Loucy (cell line): ENCODE measurements at regions not wholly inside any gene's neighbourhood (a gene's known extent, or its start where the extent isn't known, plus 50 kb on each side); places are given as distances from the start of the nearest gene placed in this dataset.

Source experiments
- H2AFZ ChIP-seq: fragments of 200-600 bp; sonication (generic); 2 replicates; pipeline ENCODE4 v1.6.0; 2016; ENCODE audit warnings: antibody characterized with exemption, mild to moderate bottlenecking, low read length, moderate library complexity
- H3F3A ChIP-seq: fragments of 200-600 bp; 2 replicates; pipeline ENCODE4 v1.6.0; 2016; ENCODE audit warnings: antibody characterized with exemption, low read depth, mild to moderate bottlenecking
- H3K27me3 ChIP-seq: fragments of 200-600 bp; sonication (generic); 2 replicates; pipeline ENCODE4 v1.6.1; 2014; ENCODE audit warnings: low read length, mild to moderate bottlenecking; ENCODE audit not compliant: insufficient read depth, poor library complexity, severe bottlenecking
- H3K36me3 ChIP-seq: fragments of 200-600 bp; sonication (generic); 2 replicates; pipeline ENCODE4 v1.6.1; 2016; ENCODE audit warnings: low read length; ENCODE audit not compliant: insufficient read depth
- H3K4me1 ChIP-seq: fragments of 200-600 bp; sonication (generic); 2 replicates; pipeline ENCODE4 v1.5.1; 2014; ENCODE audit warnings: low read length, mild to moderate bottlenecking; ENCODE audit not compliant: insufficient read depth, poor library complexity, severe bottlenecking
- H3K4me2 ChIP-seq: fragments of 200-600 bp; sonication (generic); 2 replicates; pipeline ENCODE4 v1.6.0; 2014; ENCODE audit warnings: antibody characterized with exemption, low read length, low read depth, mild to moderate bottlenecking; ENCODE audit not compliant: poor library complexity, severe bottlenecking
- H3K4me3 ChIP-seq: fragments of 200-600 bp; sonication (generic); 2 replicates; pipeline ENCODE4 v1.5.1; 2014; ENCODE audit warnings: low read length, mild to moderate bottlenecking, mixed read lengths; ENCODE audit not compliant: poor library complexity, severe bottlenecking
- H3K79me2 ChIP-seq: fragments of 200-600 bp; sonication (generic); 2 replicates; pipeline ENCODE4 v1.6.1; 2014; ENCODE audit warnings: low read length; ENCODE audit not compliant: insufficient read depth
- H3K9ac ChIP-seq: fragments of 200-600 bp; sonication (generic); 2 replicates; pipeline ENCODE4 v1.6.0; 2014; ENCODE audit warnings: mild to moderate bottlenecking, low read depth, low read length, moderate library complexity; ENCODE audit not compliant: poor library complexity, severe bottlenecking
- H3K9me2 ChIP-seq: fragments of 200-600 bp; sonication (generic); replicated peaks from 2 replicates; pipeline ENCODE4 v1.6.1; 2016; ENCODE audit warnings: low read depth, low read length, mixed read lengths
- H3K9me3 ChIP-seq: fragments of 200-600 bp; sonication (generic); 2 replicates; pipeline ENCODE4 v1.6.1; 2014; ENCODE audit warnings: mild to moderate bottlenecking, antibody characterized with exemption, low read length, low read depth; ENCODE audit not compliant: insufficient read depth
- H4K20me1 ChIP-seq: fragments of 200-600 bp; sonication (generic); 2 replicates; pipeline ENCODE4 v1.6.0; 2014; ENCODE audit warnings: antibody characterized with exemption, low read length, mild to moderate bottlenecking; ENCODE audit not compliant: insufficient read depth, poor library complexity, severe bottlenecking
- EZH2phosphoT487 ChIP-seq: fragments of 200-600 bp; IDR thresholded peaks from 2 replicates; pipeline ENCODE4 v1.6.1; 2018; ENCODE audit warnings: antibody characterized with exemption, mild to moderate bottlenecking, moderate library complexity, borderline replicate concordance
- TF ChIP-seq, protein P1 (sequence below): fragments of 200-600 bp; sonication (generic); conservative IDR thresholded peaks from 2 replicates; pipeline ENCODE4 v1.5.1; 2014; ENCODE audit warnings: mild to moderate bottlenecking, antibody characterized with exemption, low read length

GRCh38 chr6:139550361-139550760 lies 175.9 kb upstream of the CITED2 start:
- no peaks in the 10 kb centered on the region for H3K4me1 ChIP-seq
- no peaks in the 10 kb centered on the region for H3K27me3 ChIP-seq
- H4K20me1 ChIP-seq, result no peaks in the 10 kb centered on the region
- TF ChIP-seq, protein P1, sequence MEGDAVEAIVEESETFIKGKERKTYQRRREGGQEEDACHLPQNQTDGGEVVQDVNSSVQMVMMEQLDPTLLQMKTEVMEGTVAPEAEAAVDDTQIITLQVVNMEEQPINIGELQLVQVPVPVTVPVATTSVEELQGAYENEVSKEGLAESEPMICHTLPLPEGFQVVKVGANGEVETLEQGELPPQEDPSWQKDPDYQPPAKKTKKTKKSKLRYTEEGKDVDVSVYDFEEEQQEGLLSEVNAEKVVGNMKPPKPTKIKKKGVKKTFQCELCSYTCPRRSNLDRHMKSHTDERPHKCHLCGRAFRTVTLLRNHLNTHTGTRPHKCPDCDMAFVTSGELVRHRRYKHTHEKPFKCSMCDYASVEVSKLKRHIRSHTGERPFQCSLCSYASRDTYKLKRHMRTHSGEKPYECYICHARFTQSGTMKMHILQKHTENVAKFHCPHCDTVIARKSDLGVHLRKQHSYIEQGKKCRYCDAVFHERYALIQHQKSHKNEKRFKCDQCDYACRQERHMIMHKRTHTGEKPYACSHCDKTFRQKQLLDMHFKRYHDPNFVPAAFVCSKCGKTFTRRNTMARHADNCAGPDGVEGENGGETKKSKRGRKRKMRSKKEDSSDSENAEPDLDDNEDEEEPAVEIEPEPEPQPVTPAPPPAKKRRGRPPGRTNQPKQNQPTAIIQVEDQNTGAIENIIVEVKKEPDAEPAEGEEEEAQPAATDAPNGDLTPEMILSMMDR, result no peak
- no peak for TF ChIP-seq EZH2phosphoT487
- H3K9me2 ChIP-seq, result no peaks in the 10 kb centered on the region
- no peak overlapping the region for H3K4me3 ChIP-seq
- no peaks in the 10 kb centered on the region for H3K79me2 ChIP-seq
- H3K9ac ChIP-seq, result no peak overlapping the region
- H3F3A ChIP-seq, result no peaks in the 10 kb centered on the region
- no peak overlapping the region for H2AFZ ChIP-seq
- H3K36me3 ChIP-seq, result no peaks in the 10 kb centered on the region
- no peaks in the 10 kb centered on the region for H3K9me3 ChIP-seq
- no peak overlapping the region for H3K4me2 ChIP-seq

- H3K27me3 ChIP-seq, result no peaks in the 10 kb centered on the region
- no peaks in the 10 kb centered on the region for H3K4me1 ChIP-seq
- no peaks in the 10 kb centered on the region for H4K20me1 ChIP-seq
- no peaks in the 10 kb centered on the region for H3K79me2 ChIP-seq
- H3K9me2 ChIP-seq, result no peaks in the 10 kb centered on the region
- no peak overlapping the region for H3K9ac ChIP-seq
- H3K4me2 ChIP-seq, result no peak overlapping the region
- no peak for TF ChIP-seq EZH2phosphoT487
- TF ChIP-seq, protein P1, result no peak
- no peaks in the 10 kb centered on the region for H3F3A ChIP-seq
- H3K4me3 ChIP-seq, result no peak overlapping the region
- no peaks in the 10 kb centered on the region for H3K9me3 ChIP-seq
- no peaks in the 10 kb centered on the region for H3K36me3 ChIP-seq
- no peak overlapping the region for H2AFZ ChIP-seq
Measured at GRCh38 chr6:139549561-139550070, 175.2 kb upstream of the CITED2 start.

DNA sequence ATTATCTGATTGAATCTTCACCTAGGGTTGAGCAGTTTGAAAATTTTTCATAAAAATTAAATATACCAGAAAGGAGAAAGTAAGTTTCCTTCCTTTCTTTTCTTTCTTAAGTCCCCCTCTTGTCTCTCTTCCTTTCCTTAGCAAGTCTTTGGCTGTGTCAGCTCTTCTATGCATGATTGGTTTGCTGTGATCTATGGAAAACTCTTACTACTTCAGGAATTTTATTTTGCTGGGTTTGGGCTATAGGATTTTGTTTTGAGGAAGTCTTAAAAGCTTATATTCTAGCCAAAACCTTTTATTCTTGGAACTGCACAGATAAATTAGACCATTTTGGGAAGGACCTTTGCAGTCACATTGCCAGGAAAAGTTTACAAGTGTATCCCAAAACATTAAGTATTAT lies 173.4 kb upstream of the CITED2 start:
- H3K9me2 ChIP-seq, result no peaks in the 10 kb centered on the region
- H3F3A ChIP-seq, result no peaks in the 10 kb centered on the region
- H3K4me1 ChIP-seq, result no peaks in the 10 kb centered on the region
- no peaks in the 10 kb centered on the region for H3K27me3 ChIP-seq
- no peaks in the 10 kb centered on the region for H3K9me3 ChIP-seq
- no peak overlapping the region for H3K4me3 ChIP-seq
- H2AFZ ChIP-seq, result no peak overlapping the region
- H3K9ac ChIP-seq, result no peak overlapping the region
- H3K79me2 ChIP-seq, result no peaks in the 10 kb centered on the region
- H3K36me3 ChIP-seq, result no peaks in the 10 kb centered on the region
- H4K20me1 ChIP-seq, result no peaks in the 10 kb centered on the region
- no peak overlapping the region for H3K4me2 ChIP-seq
- TF ChIP-seq EZH2phosphoT487, result no peak
- TF ChIP-seq, protein P1, result no peak
